ENCODE measurements at regions not wholly inside any gene's neighbourhood (a gene's known extent, or its start where the extent isn't known, plus 50 kb on each side); places are given as distances from the start of the nearest gene placed in this dataset.

- Histone ChIP-seq H3K4me1 (ENCODE audit: insufficient read depth, low read length, poor library complexity, severe bottlenecking) (no peaks in the 10 kb centered on the region), H3K79me2 (ENCODE audit: insufficient read depth, low read depth, low read length) (no peaks in the 10 kb centered on the region), H3K9me2 (ENCODE audit: insufficient read depth, low read length) (no peaks in the 10 kb centered on the region), H3K4me3 (ENCODE audit: low read depth, low read length, poor library complexity, severe bottlenecking) (no peak overlapping the region), H3K9me3 (ENCODE audit: low read length) (no peaks in the 10 kb centered on the region), H3K4me2 (ENCODE audit: low read length) (no peak overlapping the region), H2AFZ (ENCODE audit: low read length) (no peak overlapping the region), H3K36me3 (ENCODE audit: insufficient read depth, low read length) (no peaks in the 10 kb centered on the region), H3K27ac (ENCODE audit: low read depth, low read length, poor library complexity, severe bottlenecking) (no peak overlapping the region), H4K20me1 (ENCODE audit: insufficient read depth, low read length) (no peaks in the 10 kb centered on the region)
- no peak for DNase-seq (ENCODE audit: low spot score)
- intact Hi-C loops (cut with micrococcal nuclease; ENCODE audit: unreplicated experiment), result no loop called here
- ChIA-PET CTCF (ENCODE audit: unreplicated experiment) (no interaction called here), POLR2A (interaction anchor here (0.7 kb wide), 1 partner anchor 18 kb away, joined by 3 read pairs; no protein-coding TSS in a partner anchor)
- BruUV-seq (replicated peaks), result no TSS peak
- TF ChIP-seq CTCF (conservative IDR thresholded peaks at IDR 0.05; ENCODE audit: low read length), result no peak
- no peak for TF ChIP-seq EZH2phosphoT487 (IDR thresholded peaks at IDR 0.05; ENCODE audit: borderline replicate concordance, low read depth, low read length)
Observed at GRCh38 chr3:83941990-83942745, 1016.6 kb upstream of the CADM2 start.

GRCh38 chr3:83946049-83946448 is 1012.7 kb upstream of the CADM2 start:
- intact Hi-C loops (cut with micrococcal nuclease; ENCODE audit: unreplicated experiment), result no loop called here
- TF ChIP-seq CTCF (conservative IDR thresholded peaks at IDR 0.05; ENCODE audit: low read length) (no peak), EZH2phosphoT487 (IDR thresholded peaks at IDR 0.05; ENCODE audit: borderline replicate concordance, low read depth, low read length) (no peak)
- Histone ChIP-seq H3K36me3 (ENCODE audit: insufficient read depth, low read length) (no peaks in the 10 kb centered on the region), H3K79me2 (ENCODE audit: insufficient read depth, low read depth, low read length) (no peaks in the 10 kb centered on the region), H3K4me2 (ENCODE audit: low read length) (no peak overlapping the region), H3K4me3 (ENCODE audit: low read depth, low read length, poor library complexity, severe bottlenecking) (no peak overlapping the region), H3K9me3 (ENCODE audit: low read length) (no peaks in the 10 kb centered on the region), H3K4me1 (ENCODE audit: insufficient read depth, low read length, poor library complexity, severe bottlenecking) (no peaks in the 10 kb centered on the region), H3K27ac (ENCODE audit: low read depth, low read length, poor library complexity, severe bottlenecking) (no peak overlapping the region), H4K20me1 (ENCODE audit: insufficient read depth, low read length) (no peaks in the 10 kb centered on the region), H2AFZ (ENCODE audit: low read length) (no peak overlapping the region), H3K9me2 (ENCODE audit: insufficient read depth, low read length) (no peaks in the 10 kb centered on the region)
- CTCF ChIA-PET (ENCODE audit: unreplicated experiment), result no interaction called here
- BruUV-seq (replicated peaks), result no TSS peak
- DNase-seq (ENCODE audit: low spot score), result no peak
- POLR2A ChIA-PET, result no interaction called here

- H3K4me1 ChIP-seq (ENCODE audit: insufficient read depth, low read length, poor library complexity, severe bottlenecking), result no peaks in the 10 kb centered on the region
- BruUV-seq (replicated peaks), result no TSS peak
- H3K36me3 ChIP-seq (ENCODE audit: insufficient read depth, low read length), result no peaks in the 10 kb centered on the region
- H3K79me2 ChIP-seq (ENCODE audit: insufficient read depth, low read depth, low read length), result no peaks in the 10 kb centered on the region
- H3K27ac ChIP-seq (ENCODE audit: low read depth, low read length, poor library complexity, severe bottlenecking), result no peak overlapping the region
- no peaks in the 10 kb centered on the region for H3K9me2 ChIP-seq (ENCODE audit: insufficient read depth, low read length)
- intact Hi-C loops (cut with micrococcal nuclease; ENCODE audit: unreplicated experiment), result no loop called here
- ChIA-PET CTCF (ENCODE audit: unreplicated experiment) (no interaction called here), POLR2A (no interaction called here)
- TF ChIP-seq EZH2phosphoT487 (IDR thresholded peaks at IDR 0.05; ENCODE audit: borderline replicate concordance, low read depth, low read length) (no peak), CTCF (conservative IDR thresholded peaks at IDR 0.05; ENCODE audit: low read length) (no peak)
- H3K9me3 ChIP-seq (ENCODE audit: low read length), result no peaks in the 10 kb centered on the region
- no peak overlapping the region for H3K4me3 ChIP-seq (ENCODE audit: low read depth, low read length, poor library complexity, severe bottlenecking)
- H3K4me2 ChIP-seq (ENCODE audit: low read length), result no peak overlapping the region
- H4K20me1 ChIP-seq (ENCODE audit: insufficient read depth, low read length), result no peaks in the 10 kb centered on the region
- H2AFZ ChIP-seq (ENCODE audit: low read length), result no peak overlapping the region
- no peak for DNase-seq (ENCODE audit: low spot score)
Observed at GRCh38 chr3:83946554-83946953, 1012.2 kb upstream of the CADM2 start.

Data from OCI-LY7 (cell line).